ENCODE measurements at regions not wholly inside any gene's neighbourhood (a gene's known extent, or its start where the extent isn't known, plus 50 kb on each side); places are given as distances from the start of the nearest gene placed in this dataset.
A peak's percentile ranks its signal among the peaks of the same experiment; 100 is the strongest.
"Not testable (repeated sequence)": the region's sequence is repeated elsewhere in the genome, so short reads cannot be mapped to it uniquely, and the experiment has no call there.

- DNase-seq (ENCODE audit: low spot score) = no peak
Observed at GRCh38 chr13:38147050-38147449, 202.6 kb upstream of the UFM1 start.

GRCh38 chr13:38141792-38142191 is 207.9 kb upstream of the UFM1 start:
- DNase-seq (ENCODE audit: low spot score) = no peak

GRCh38 chr13:38135592-38135991 is 214.1 kb upstream of the UFM1 start:
- no peak for DNase-seq (ENCODE audit: low spot score)

- DNase-seq (ENCODE audit: low spot score) = no peak
Observed at GRCh38 chr13:38121267-38121666, 228.4 kb upstream of the UFM1 start.

GRCh38 chr13:38103851-38104250 is 234.3 kb upstream of the TRPC4 start:
- no peak for DNase-seq (ENCODE audit: low spot score)

GRCh38 chr13:38099751-38100150 is 230.2 kb upstream of the TRPC4 start:
- no peak for DNase-seq (ENCODE audit: low spot score)

- DNase-seq (ENCODE audit: low spot score) = no peak
Observed at GRCh38 chr13:38093425-38093824, 223.9 kb upstream of the TRPC4 start.

GRCh38 chr13:38090913-38091312 is 221.3 kb upstream of the TRPC4 start:
- no peak for DNase-seq (ENCODE audit: low spot score)

- no peak for DNase-seq (ENCODE audit: low spot score)
Observed at GRCh38 chr13:38086721-38087120, 217.1 kb upstream of the TRPC4 start.

- DNase-seq (ENCODE audit: low spot score) = no peak
Observed at GRCh38 chr13:38086013-38086412, 216.4 kb upstream of the TRPC4 start.

GRCh38 chr13:38073931-38074330 is 204.4 kb upstream of the TRPC4 start:
- no peak for DNase-seq (ENCODE audit: low spot score)

GRCh38 chr13:38072696-38073095 is 203.1 kb upstream of the TRPC4 start:
- DNase-seq (ENCODE audit: low spot score) = no peak

GRCh38 chr13:38071340-38071739 is 201.8 kb upstream of the TRPC4 start:
- not testable (repeated sequence) for DNase-seq (ENCODE audit: low spot score)

- no peak for DNase-seq (ENCODE audit: low spot score)
Observed at GRCh38 chr13:38053896-38054295, 184.3 kb upstream of the TRPC4 start.

GRCh38 chr13:38046049-38046376 is 176.4 kb upstream of the TRPC4 start:
- DNase-seq (ENCODE audit: low spot score) = no peak

- no peak for DNase-seq (ENCODE audit: low spot score)
Observed at GRCh38 chr13:38045278-38046048, 175.9 kb upstream of the TRPC4 start.

GRCh38 chr13:38044067-38044466 is 174.5 kb upstream of the TRPC4 start:
- no peak for DNase-seq (ENCODE audit: low spot score)

- no peak for DNase-seq (ENCODE audit: low spot score)
Observed at GRCh38 chr13:38042771-38043170, 173.2 kb upstream of the TRPC4 start.

GRCh38 chr13:38024431-38024830 is 154.9 kb upstream of the TRPC4 start:
- DNase-seq (ENCODE audit: low spot score) = no peak

- DNase-seq (ENCODE audit: low spot score) = no peak
Observed at GRCh38 chr13:38017320-38017719, 147.7 kb upstream of the TRPC4 start.

GRCh38 chr13:38013676-38014075 is 144.1 kb upstream of the TRPC4 start:
- DNase-seq (ENCODE audit: low spot score) = no peak

GRCh38 chr13:38012096-38012495 is 142.5 kb upstream of the TRPC4 start:
- DNase-seq (ENCODE audit: low spot score) = no peak

- no peak for DNase-seq (ENCODE audit: low spot score)
Observed at GRCh38 chr13:38008636-38009035, 139.1 kb upstream of the TRPC4 start.

GRCh38 chr13:38002606-38003005 is 133.0 kb upstream of the TRPC4 start:
- DNase-seq (ENCODE audit: low spot score) = peak; percentile 23
